ENCODE measurements at regions not wholly inside any gene's neighbourhood (a gene's known extent, or its start where the extent isn't known, plus 50 kb on each side); places are given as distances from the start of the nearest gene placed in this dataset.

GRCh38 chr4:130309221-130309620 is 1213.3 kb downstream of the C4orf33 start:
- no CpG with 5 or more reads among the region's 2 CpGs for WGBS (ENCODE audit: insufficient coverage, insufficient read length)
- H3K27ac ChIP-seq (ENCODE audit: low read length), result no peak overlapping the region
- no peaks in the 10 kb centered on the region for H3K4me1 ChIP-seq (ENCODE audit: control insufficient read depth, insufficient read depth, low read length)
- no peaks in the 10 kb centered on the region for H3K27me3 ChIP-seq (ENCODE audit: control insufficient read depth, insufficient read depth, low read length)
- H3K36me3 ChIP-seq (ENCODE audit: control insufficient read depth, insufficient read depth, low read length), result no peaks in the 10 kb centered on the region
- DNase-seq (ENCODE audit: low read depth, low spot score), result no peak
- no peaks in the 10 kb centered on the region for H3K9me3 ChIP-seq (ENCODE audit: control insufficient read depth, insufficient read depth, low read length)
- H3K4me3 ChIP-seq (ENCODE audit: low read length), result no peak overlapping the region

- no peak overlapping the region for H3K4me3 ChIP-seq (ENCODE audit: low read length)
- no peaks in the 10 kb centered on the region for H3K4me1 ChIP-seq (ENCODE audit: control insufficient read depth, insufficient read depth, low read length)
- DNase-seq (ENCODE audit: low read depth, low spot score), result no peak
- H3K36me3 ChIP-seq (ENCODE audit: control insufficient read depth, insufficient read depth, low read length), result no peaks in the 10 kb centered on the region
- no peak overlapping the region for H3K27ac ChIP-seq (ENCODE audit: low read length)
- H3K27me3 ChIP-seq (ENCODE audit: control insufficient read depth, insufficient read depth, low read length), result no peaks in the 10 kb centered on the region
- no peaks in the 10 kb centered on the region for H3K9me3 ChIP-seq (ENCODE audit: control insufficient read depth, insufficient read depth, low read length)
Observed at GRCh38 chr4:130322439-130322838, 1226.5 kb downstream of the C4orf33 start.

- no peak for DNase-seq (ENCODE audit: low read depth, low spot score)
- Histone ChIP-seq H3K27me3 (ENCODE audit: control insufficient read depth, insufficient read depth, low read length) (no peaks in the 10 kb centered on the region), H3K4me1 (ENCODE audit: control insufficient read depth, insufficient read depth, low read length) (no peaks in the 10 kb centered on the region)
Observed at GRCh38 chr4:130329036-130329435, 1233.1 kb downstream of the C4orf33 start.

GRCh38 chr4:130333241-130333759 is 1237.3 kb downstream of the C4orf33 start:
- Histone ChIP-seq H3K36me3 (ENCODE audit: control insufficient read depth, insufficient read depth, low read length) (no peaks in the 10 kb centered on the region), H3K4me3 (ENCODE audit: low read length) (no peak overlapping the region), H3K9me3 (ENCODE audit: control insufficient read depth, insufficient read depth, low read length) (no peaks in the 10 kb centered on the region), H3K27ac (ENCODE audit: low read length) (no peak overlapping the region), H3K27me3 (ENCODE audit: control insufficient read depth, insufficient read depth, low read length) (no peaks in the 10 kb centered on the region), H3K4me1 (ENCODE audit: control insufficient read depth, insufficient read depth, low read length) (no peaks in the 10 kb centered on the region)
- no peak for DNase-seq (ENCODE audit: low read depth, low spot score)
- no CpG with 5 or more reads among the region's 4 CpGs for WGBS (ENCODE audit: insufficient coverage, insufficient read length)

More at GRCh38 chr4:130329036-130329435, 1233.1 kb downstream of the C4orf33 start:
- H3K4me3 ChIP-seq (ENCODE audit: low read length), result no peak overlapping the region
- no peak overlapping the region for H3K27ac ChIP-seq (ENCODE audit: low read length)
- no peaks in the 10 kb centered on the region for H3K9me3 ChIP-seq (ENCODE audit: control insufficient read depth, insufficient read depth, low read length)
- H3K36me3 ChIP-seq (ENCODE audit: control insufficient read depth, insufficient read depth, low read length), result no peaks in the 10 kb centered on the region

GRCh38 chr4:130335417-130336194 is 1239.7 kb downstream of the C4orf33 start:
- Histone ChIP-seq H3K36me3 (ENCODE audit: control insufficient read depth, insufficient read depth, low read length) (no peaks in the 10 kb centered on the region), H3K9me3 (ENCODE audit: control insufficient read depth, insufficient read depth, low read length) (no peaks in the 10 kb centered on the region), H3K27ac (ENCODE audit: low read length) (no peak overlapping the region), H3K27me3 (ENCODE audit: control insufficient read depth, insufficient read depth, low read length) (no peaks in the 10 kb centered on the region), H3K4me1 (ENCODE audit: control insufficient read depth, insufficient read depth, low read length) (no peaks in the 10 kb centered on the region), H3K4me3 (ENCODE audit: low read length) (no peak overlapping the region)
- no peak for DNase-seq (ENCODE audit: low read depth, low spot score)
- no CpG with 5 or more reads among the region's 5 CpGs for WGBS (ENCODE audit: insufficient coverage, insufficient read length)

- no peak for DNase-seq (ENCODE audit: low read depth, low spot score)
- Histone ChIP-seq H3K4me3 (ENCODE audit: low read length) (no peak overlapping the region), H3K27me3 (ENCODE audit: control insufficient read depth, insufficient read depth, low read length) (no peaks in the 10 kb centered on the region), H3K27ac (ENCODE audit: low read length) (no peak overlapping the region), H3K9me3 (ENCODE audit: control insufficient read depth, insufficient read depth, low read length) (no peaks in the 10 kb centered on the region), H3K36me3 (ENCODE audit: control insufficient read depth, insufficient read depth, low read length) (no peaks in the 10 kb centered on the region), H3K4me1 (ENCODE audit: control insufficient read depth, insufficient read depth, low read length) (no peaks in the 10 kb centered on the region)
- no CpG with 5 or more reads among the region's 5 CpGs for WGBS (ENCODE audit: insufficient coverage, insufficient read length)
Observed at GRCh38 chr4:130336585-130337217, 1240.7 kb downstream of the C4orf33 start.

- no peaks in the 10 kb centered on the region for H3K9me3 ChIP-seq (ENCODE audit: control insufficient read depth, insufficient read depth, low read length)
- H3K4me1 ChIP-seq (ENCODE audit: control insufficient read depth, insufficient read depth, low read length), result no peaks in the 10 kb centered on the region
- DNase-seq (ENCODE audit: low read depth, low spot score), result no peak
- no peak overlapping the region for H3K4me3 ChIP-seq (ENCODE audit: low read length)
- no CpG with 5 or more reads among the region's 1 CpG for WGBS (ENCODE audit: insufficient coverage, insufficient read length)
- no peaks in the 10 kb centered on the region for H3K36me3 ChIP-seq (ENCODE audit: control insufficient read depth, insufficient read depth, low read length)
- H3K27ac ChIP-seq (ENCODE audit: low read length), result no peak overlapping the region
- no peaks in the 10 kb centered on the region for H3K27me3 ChIP-seq (ENCODE audit: control insufficient read depth, insufficient read depth, low read length)
Observed at GRCh38 chr4:130338851-130339250, 1242.9 kb downstream of the C4orf33 start.

- DNase-seq (ENCODE audit: low read depth, low spot score), result no peak
- Histone ChIP-seq H3K27ac (ENCODE audit: low read length) (no peak overlapping the region), H3K9me3 (ENCODE audit: control insufficient read depth, insufficient read depth, low read length) (no peaks in the 10 kb centered on the region), H3K4me1 (ENCODE audit: control insufficient read depth, insufficient read depth, low read length) (no peaks in the 10 kb centered on the region), H3K36me3 (ENCODE audit: control insufficient read depth, insufficient read depth, low read length) (no peaks in the 10 kb centered on the region), H3K4me3 (ENCODE audit: low read length) (no peak overlapping the region), H3K27me3 (ENCODE audit: control insufficient read depth, insufficient read depth, low read length) (no peaks in the 10 kb centered on the region)
- no CpG with 5 or more reads among the region's 7 CpGs for WGBS (ENCODE audit: insufficient coverage, insufficient read length)
Observed at GRCh38 chr4:130349745-130350144, 1253.8 kb downstream of the C4orf33 start.

- Histone ChIP-seq H3K9me3 (ENCODE audit: control insufficient read depth, insufficient read depth, low read length) (no peaks in the 10 kb centered on the region), H3K4me1 (ENCODE audit: control insufficient read depth, insufficient read depth, low read length) (no peaks in the 10 kb centered on the region), H3K27me3 (ENCODE audit: control insufficient read depth, insufficient read depth, low read length) (no peaks in the 10 kb centered on the region), H3K4me3 (ENCODE audit: low read length) (no peak overlapping the region), H3K27ac (ENCODE audit: low read length) (no peak overlapping the region), H3K36me3 (ENCODE audit: control insufficient read depth, insufficient read depth, low read length) (no peaks in the 10 kb centered on the region)
- no peak for DNase-seq (ENCODE audit: low read depth, low spot score)
- WGBS (ENCODE audit: insufficient coverage, insufficient read length), result no CpG with 5 or more reads among the region's 1 CpG
Observed at GRCh38 chr4:130356873-130357272, 1260.9 kb downstream of the C4orf33 start.

- no peak overlapping the region for H3K27ac ChIP-seq (ENCODE audit: low read length)
- H3K36me3 ChIP-seq (ENCODE audit: control insufficient read depth, insufficient read depth, low read length), result no peaks in the 10 kb centered on the region
- H3K4me3 ChIP-seq (ENCODE audit: low read length), result no peak overlapping the region
- H3K4me1 ChIP-seq (ENCODE audit: control insufficient read depth, insufficient read depth, low read length), result no peaks in the 10 kb centered on the region
- H3K27me3 ChIP-seq (ENCODE audit: control insufficient read depth, insufficient read depth, low read length), result no peaks in the 10 kb centered on the region
- WGBS (ENCODE audit: insufficient coverage, insufficient read length), result no CpG with 5 or more reads among the region's 2 CpGs
- no peak for DNase-seq (ENCODE audit: low read depth, low spot score)
- no peaks in the 10 kb centered on the region for H3K9me3 ChIP-seq (ENCODE audit: control insufficient read depth, insufficient read depth, low read length)
Observed at GRCh38 chr4:130359542-130359941, 1263.6 kb downstream of the C4orf33 start.

- H3K27ac ChIP-seq (ENCODE audit: low read length), result no peak overlapping the region
- no peaks in the 10 kb centered on the region for H3K36me3 ChIP-seq (ENCODE audit: control insufficient read depth, insufficient read depth, low read length)
- DNase-seq (ENCODE audit: low read depth, low spot score), result no peak
- H3K4me1 ChIP-seq (ENCODE audit: control insufficient read depth, insufficient read depth, low read length), result no peaks in the 10 kb centered on the region
- no CpG with 5 or more reads among the region's 5 CpGs for WGBS (ENCODE audit: insufficient coverage, insufficient read length)
- H3K9me3 ChIP-seq (ENCODE audit: control insufficient read depth, insufficient read depth, low read length), result no peaks in the 10 kb centered on the region
- no peak overlapping the region for H3K4me3 ChIP-seq (ENCODE audit: low read length)
- H3K27me3 ChIP-seq (ENCODE audit: control insufficient read depth, insufficient read depth, low read length), result no peaks in the 10 kb centered on the region
Observed at GRCh38 chr4:130361616-130362015, 1265.7 kb downstream of the C4orf33 start.

All from iPS DF 6.9 (cell line).